Vagina (tissue), 2 donors: ENCODE measurements at regions not wholly inside any gene's neighbourhood (a gene's known extent, or its start where the extent isn't known, plus 50 kb on each side); places are given as distances from the start of the nearest gene placed in this dataset.

Experiments used
- DNase-seq, 2 donors: peaks; one replicate each; pipeline ENCODE4 v3.0.0-alpha.2; 2017; ENCODE audit errors: extremely low spot score in 2 of 2
- H3K27ac ChIP-seq: fragments of 200-600 bp; sonication (generic); one replicate; pipeline ENCODE4 v1.5.1; 2019
- H3K27me3 ChIP-seq: fragments of 200-600 bp; sonication (generic); one replicate; pipeline ENCODE4 v1.5.1; 2019
- H3K36me3 ChIP-seq, 2 donors: fragments of 200-600 bp; sonication (generic); one replicate each; pipeline ENCODE4 v1.5.1; 2017 to 2019
- H3K4me1 ChIP-seq: fragments of 200-600 bp; sonication (generic); one replicate; pipeline ENCODE4 v1.5.1; 2019
- H3K4me3 ChIP-seq, 2 donors: fragments of 200-600 bp; sonication (generic); 1 replicate in 1 of 2; 2 replicates in 1 of 2; pipeline ENCODE4 v1.5.1; 2016 to 2019
- H3K9me3 ChIP-seq: fragments of 200-600 bp; sonication (generic); one replicate; pipeline ENCODE4 v1.5.1; 2019
- POLR2A ChIP-seq, 2 donors: fragments of 450-650 bp; IDR thresholded peaks; one replicate each; pipeline ENCODE4 v1.6.1; 2017; ENCODE audit warnings: antibody characterized with exemption in 2 of 2, mild to moderate bottlenecking in 2 of 2, moderate library complexity in 2 of 2
- POLR2AphosphoS5 ChIP-seq, 2 donors: sonication (generic); formaldehyde crosslinking; IDR thresholded peaks; one replicate each; pipeline ENCODE4 v1.9.0; 2017; ENCODE audit warnings: antibody characterized with exemption in 2 of 2, mild to moderate bottlenecking in 2 of 2, low read depth in 1 of 2; ENCODE audit not compliant: insufficient read depth in 1 of 2
- intact Hi-C: fragments of 100-400 bp; cut with DNase I; formaldehyde crosslinking; loops from one replicate; pipeline ENCODE4 v1.15.1; 2023
- TF ChIP-seq, protein P1 (sequence below), 3 experiments: fragments of 450-650 bp in 2 of 3; fragments of 200-600 bp in 1 of 3; sonication (generic) in 1 of 3; IDR thresholded peaks; one replicate each; pipeline ENCODE4 v1.5.1; 2017 to 2019; ENCODE audit warnings: antibody characterized with exemption in 3 of 3, mild to moderate bottlenecking in 2 of 3, moderate library complexity in 2 of 3

DNA sequence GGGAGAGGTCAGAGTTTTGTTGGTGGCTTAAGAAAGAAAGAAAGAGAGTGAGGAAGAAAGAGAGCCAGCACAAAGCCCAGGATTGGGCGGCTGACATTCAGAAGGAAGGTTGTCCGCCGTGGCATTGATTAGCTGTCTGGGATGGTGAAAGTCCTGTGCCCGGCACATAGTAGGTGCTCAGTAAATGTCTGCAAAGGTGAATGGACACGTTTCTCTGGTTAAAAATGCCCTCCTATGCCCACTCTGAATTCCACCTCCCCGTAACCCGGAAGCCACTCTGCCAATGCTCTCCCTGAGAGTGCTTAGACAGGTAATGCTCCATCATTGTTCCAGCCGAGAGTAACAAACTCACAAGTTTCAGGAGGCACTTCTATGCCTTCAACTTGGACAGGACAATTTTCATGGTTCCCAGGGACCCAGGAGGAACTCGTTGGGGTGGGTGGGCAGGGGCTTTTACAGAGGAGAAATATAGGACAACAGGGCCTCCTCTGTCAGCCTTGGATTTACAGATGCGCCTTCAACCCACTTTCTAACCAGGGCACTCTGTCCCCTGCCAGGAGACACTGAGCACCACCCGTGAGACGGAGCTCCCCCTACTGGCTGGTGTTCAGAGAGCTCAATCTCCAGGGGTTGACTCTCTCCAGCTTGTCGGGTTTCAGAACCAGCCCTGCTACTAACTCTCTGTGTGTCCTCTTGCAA is 411.5 kb upstream of the ZMIZ1 start:
- intact Hi-C loops = no loop called here
- Histone ChIP-seq H3K9me3 (no peaks in the 10 kb centered on the region), H3K4me1 (no peaks in the 10 kb centered on the region), H3K27ac (no peak overlapping the region), H3K27me3 (no peaks in the 10 kb centered on the region), H3K4me3 (no peak overlapping the region), H3K36me3 (no peaks in the 10 kb centered on the region)
- no peak for TF ChIP-seq POLR2A (IDR thresholded peaks at IDR 0.05)
- TF ChIP-seq, protein P1, sequence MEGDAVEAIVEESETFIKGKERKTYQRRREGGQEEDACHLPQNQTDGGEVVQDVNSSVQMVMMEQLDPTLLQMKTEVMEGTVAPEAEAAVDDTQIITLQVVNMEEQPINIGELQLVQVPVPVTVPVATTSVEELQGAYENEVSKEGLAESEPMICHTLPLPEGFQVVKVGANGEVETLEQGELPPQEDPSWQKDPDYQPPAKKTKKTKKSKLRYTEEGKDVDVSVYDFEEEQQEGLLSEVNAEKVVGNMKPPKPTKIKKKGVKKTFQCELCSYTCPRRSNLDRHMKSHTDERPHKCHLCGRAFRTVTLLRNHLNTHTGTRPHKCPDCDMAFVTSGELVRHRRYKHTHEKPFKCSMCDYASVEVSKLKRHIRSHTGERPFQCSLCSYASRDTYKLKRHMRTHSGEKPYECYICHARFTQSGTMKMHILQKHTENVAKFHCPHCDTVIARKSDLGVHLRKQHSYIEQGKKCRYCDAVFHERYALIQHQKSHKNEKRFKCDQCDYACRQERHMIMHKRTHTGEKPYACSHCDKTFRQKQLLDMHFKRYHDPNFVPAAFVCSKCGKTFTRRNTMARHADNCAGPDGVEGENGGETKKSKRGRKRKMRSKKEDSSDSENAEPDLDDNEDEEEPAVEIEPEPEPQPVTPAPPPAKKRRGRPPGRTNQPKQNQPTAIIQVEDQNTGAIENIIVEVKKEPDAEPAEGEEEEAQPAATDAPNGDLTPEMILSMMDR (IDR thresholded peaks at IDR 0.05) = peak in 1 of 3 experiments; percentile 26
- DNase-seq = no peak

DNA sequence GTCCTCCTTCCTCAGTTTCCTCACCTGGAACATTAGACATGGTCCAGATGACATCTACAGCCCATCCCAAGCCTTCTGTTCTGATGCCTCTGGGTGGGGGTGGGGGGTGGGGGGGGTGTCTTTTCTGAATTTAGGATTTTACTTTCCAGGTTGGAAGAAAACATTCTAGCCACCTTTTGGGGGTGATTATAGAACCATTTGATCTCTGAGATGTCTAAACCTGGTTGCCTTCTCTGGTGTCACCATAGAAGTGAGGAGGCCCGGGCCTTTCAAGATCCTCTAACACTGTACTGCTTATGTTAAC is 411.0 kb upstream of the ZMIZ1 start:
- TF ChIP-seq POLR2A (IDR thresholded peaks at IDR 0.05) (no peak), POLR2AphosphoS5 (IDR thresholded peaks at IDR 0.05; ENCODE audit: insufficient read depth in 1 of 2, low read depth in 1 of 2) (no peak)
- TF ChIP-seq, protein P1 (IDR thresholded peaks at IDR 0.05) = no peak
- H3K4me1 ChIP-seq = no peaks in the 10 kb centered on the region
- H3K27me3 ChIP-seq = no peaks in the 10 kb centered on the region
- H3K9me3 ChIP-seq = no peaks in the 10 kb centered on the region
- H3K36me3 ChIP-seq = no peaks in the 10 kb centered on the region
- intact Hi-C loops = no loop called here
- no peak for DNase-seq
- no peak overlapping the region for H3K27ac ChIP-seq
- H3K4me3 ChIP-seq = no peak overlapping the region

DNA sequence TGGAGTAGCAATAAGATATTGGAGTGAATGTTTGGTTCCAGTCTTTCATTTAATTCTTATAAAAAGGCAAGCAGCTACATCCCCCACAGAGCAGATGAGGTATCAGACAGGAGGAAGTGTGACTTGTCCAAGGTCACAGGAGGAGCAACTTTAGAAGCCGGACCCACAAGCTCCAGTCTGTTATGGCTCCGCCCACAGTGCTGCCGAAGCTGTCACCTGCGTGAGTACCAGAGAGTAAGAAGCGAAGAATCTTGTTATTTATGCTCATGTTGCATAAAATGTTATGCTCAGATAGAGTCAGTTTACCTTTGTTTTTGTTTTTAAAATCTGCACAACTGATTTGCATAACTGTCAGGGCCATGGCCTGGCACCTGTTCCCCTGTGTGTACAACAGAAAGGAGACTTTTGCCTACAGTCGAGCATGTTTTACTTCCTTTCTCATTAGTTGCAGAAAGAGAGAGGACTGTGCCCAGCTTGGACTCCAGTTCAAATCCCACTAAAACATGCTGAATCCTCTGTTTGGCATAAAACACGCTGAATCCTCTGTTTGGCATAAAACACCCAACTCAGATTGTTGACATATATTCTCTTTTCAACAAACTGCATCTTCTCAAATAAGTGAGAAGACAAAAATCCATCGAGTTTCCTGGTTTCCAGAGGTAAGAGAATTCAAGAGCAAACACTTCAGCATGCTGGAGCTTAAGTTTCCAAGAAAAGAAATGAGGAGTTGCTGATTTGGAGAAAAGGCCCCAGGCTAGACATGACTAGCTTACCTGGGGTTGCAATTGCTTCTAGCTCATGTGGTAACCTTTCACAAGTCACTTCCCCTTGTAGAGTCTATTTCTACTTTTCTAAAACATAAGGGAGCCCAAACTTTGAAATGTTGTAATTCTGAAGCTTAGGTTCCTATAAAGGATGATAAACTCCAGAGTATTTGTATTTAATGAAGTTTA is 409.8 kb upstream of the ZMIZ1 start:
- Histone ChIP-seq H3K36me3 (no peaks in the 10 kb centered on the region), H3K4me1 (no peaks in the 10 kb centered on the region), H3K4me3 (no peak overlapping the region), H3K27ac (no peak overlapping the region), H3K27me3 (no peaks in the 10 kb centered on the region), H3K9me3 (no peaks in the 10 kb centered on the region)
- no peak for TF ChIP-seq POLR2AphosphoS5 (IDR thresholded peaks at IDR 0.05; ENCODE audit: insufficient read depth in 1 of 2, low read depth in 1 of 2)
- intact Hi-C loops = no loop called here
- no peak for DNase-seq

DNA sequence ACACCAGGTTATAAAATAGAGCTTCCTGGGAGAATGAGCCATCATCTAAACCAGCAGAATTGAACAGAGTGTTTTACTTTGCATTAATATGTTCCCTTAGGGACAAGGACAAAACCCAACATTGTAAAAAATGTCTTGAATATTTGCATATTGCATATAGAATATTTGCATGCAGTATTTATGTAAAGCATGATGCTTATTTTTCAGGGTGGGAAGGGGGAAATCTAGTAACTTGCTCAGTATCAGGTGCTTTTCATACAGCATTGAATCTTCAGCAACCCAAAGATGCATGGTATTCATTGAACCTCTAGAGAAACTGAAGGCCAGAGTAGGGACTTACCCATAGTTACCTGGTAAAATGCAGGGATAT is 409.2 kb upstream of the ZMIZ1 start:
- H3K27me3 ChIP-seq = no peaks in the 10 kb centered on the region

DNA sequence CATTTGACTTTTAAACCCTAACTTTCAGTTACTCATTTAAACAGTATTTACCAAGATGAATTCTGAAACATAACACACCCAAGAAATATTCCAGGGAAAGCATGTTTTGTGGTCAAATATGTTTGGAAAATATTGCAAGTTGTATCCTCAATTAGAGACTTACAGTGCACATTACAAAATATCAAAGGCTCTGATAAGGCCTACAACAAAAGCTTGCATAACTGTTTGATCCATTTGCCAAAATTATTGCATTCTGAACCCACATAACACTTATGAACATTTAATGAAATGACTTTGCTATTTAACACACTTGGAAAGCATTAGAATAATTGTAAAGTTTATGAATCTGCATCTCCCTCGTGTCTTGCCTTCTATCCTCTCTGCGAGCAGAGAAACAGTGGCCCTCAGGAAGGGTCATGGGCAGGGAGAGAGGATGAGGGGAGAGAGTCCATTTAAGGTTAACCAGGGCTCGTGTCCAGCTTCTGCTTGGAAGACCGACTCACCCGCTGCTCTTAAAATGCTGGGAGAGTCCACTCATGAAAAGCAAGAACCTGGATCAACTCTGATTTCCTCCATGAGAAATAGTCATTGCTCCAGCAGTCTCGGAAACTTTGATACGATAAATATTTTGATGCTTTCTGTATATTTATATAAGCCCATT is 408.2 kb upstream of the ZMIZ1 start:
- TF ChIP-seq, protein P1 (IDR thresholded peaks at IDR 0.05) = no peak
- TF ChIP-seq POLR2A (IDR thresholded peaks at IDR 0.05) (no peak), POLR2AphosphoS5 (IDR thresholded peaks at IDR 0.05; ENCODE audit: insufficient read depth in 1 of 2, low read depth in 1 of 2) (no peak)
- Histone ChIP-seq H3K4me3 (no peak overlapping the region), H3K27me3 (no peaks in the 10 kb centered on the region), H3K36me3 (no peaks in the 10 kb centered on the region), H3K27ac (no peak overlapping the region), H3K4me1 (no peaks in the 10 kb centered on the region), H3K9me3 (no peaks in the 10 kb centered on the region)
- DNase-seq = no peak
- intact Hi-C loops = no loop called here

More for the DNA sequence above, 409.2 kb upstream of the ZMIZ1 start:
- Histone ChIP-seq H3K36me3 (no peaks in the 10 kb centered on the region), H3K9me3 (no peaks in the 10 kb centered on the region), H3K4me3 (no peak overlapping the region), H3K27ac (no peak overlapping the region), H3K4me1 (no peaks in the 10 kb centered on the region)
- intact Hi-C loops = no loop called here
- DNase-seq = no peak
- TF ChIP-seq POLR2AphosphoS5 (IDR thresholded peaks at IDR 0.05; ENCODE audit: insufficient read depth in 1 of 2, low read depth in 1 of 2) = no peak
- TF ChIP-seq, protein P1 (IDR thresholded peaks at IDR 0.05) = no peak
- TF ChIP-seq POLR2A (IDR thresholded peaks at IDR 0.05) = no peak
